ENCODE measurements at regions not wholly inside any gene's neighbourhood (a gene's known extent, or its start where the extent isn't known, plus 50 kb on each side); places are given as distances from the start of the nearest gene placed in this dataset.
"Not testable (repeated sequence)": the region's sequence is repeated elsewhere in the genome, so short reads cannot be mapped to it uniquely, and the experiment has no call there.

DNA sequence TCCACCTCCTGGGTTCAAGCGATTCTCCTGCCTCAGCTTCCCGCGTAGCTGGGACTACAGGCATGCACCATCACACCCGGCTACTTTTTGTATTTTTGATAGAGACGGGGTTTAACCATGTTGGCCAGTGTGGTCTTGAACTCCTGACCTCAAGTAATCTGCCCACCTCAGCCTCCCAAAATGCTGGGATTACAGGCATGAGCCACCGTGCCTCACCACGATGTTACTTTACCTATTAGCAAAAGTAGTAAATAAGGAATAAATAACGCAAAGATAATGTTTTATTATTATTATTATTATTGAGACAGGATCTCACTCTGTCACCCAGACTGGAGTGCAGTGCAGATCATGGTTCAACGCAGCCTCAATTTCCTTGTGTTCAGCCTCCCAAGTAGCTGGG is 145.9 kb downstream of the NPIPB5 start:
- TF ChIP-seq CTCF, POLR2AphosphoS5 (IDR thresholded peaks at IDR 0.05): not testable (repeated sequence)
